ENCODE measurements at regions not wholly inside any gene's neighbourhood (a gene's known extent, or its start where the extent isn't known, plus 50 kb on each side); places are given as distances from the start of the nearest gene placed in this dataset.
A peak's percentile ranks its signal among the peaks of the same experiment; 100 is the strongest.

DNA sequence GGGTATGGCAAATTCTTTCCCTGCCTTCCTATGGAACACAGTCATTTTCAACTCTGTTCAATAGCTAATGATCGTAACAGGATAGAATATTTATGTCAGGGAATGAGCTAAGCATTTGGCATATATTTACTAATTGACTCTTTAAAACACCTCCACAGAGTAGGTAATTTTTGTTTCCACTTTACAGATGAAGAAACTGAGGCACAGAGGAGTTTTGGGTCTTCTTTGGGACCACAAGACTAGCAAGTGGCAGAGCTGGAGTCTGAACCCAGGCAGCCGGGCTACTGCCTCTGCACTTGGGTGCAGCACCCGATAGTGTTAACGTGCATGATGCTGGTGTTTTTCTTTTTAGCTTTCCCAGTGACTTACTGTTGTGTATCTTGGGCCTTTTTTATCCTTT is 384.0 kb downstream of the SFMBT2 start:
- Histone ChIP-seq H3K4me3 (no peak overlapping the region), H3K27me3 (no peaks in the 10 kb centered on the region), H3K27ac (no peak overlapping the region), H3K4me1 (no peaks in the 10 kb centered on the region), H3K36me3 (no peaks in the 10 kb centered on the region), H3K9me3 (no peaks in the 10 kb centered on the region)
- TF ChIP-seq, protein P1, sequence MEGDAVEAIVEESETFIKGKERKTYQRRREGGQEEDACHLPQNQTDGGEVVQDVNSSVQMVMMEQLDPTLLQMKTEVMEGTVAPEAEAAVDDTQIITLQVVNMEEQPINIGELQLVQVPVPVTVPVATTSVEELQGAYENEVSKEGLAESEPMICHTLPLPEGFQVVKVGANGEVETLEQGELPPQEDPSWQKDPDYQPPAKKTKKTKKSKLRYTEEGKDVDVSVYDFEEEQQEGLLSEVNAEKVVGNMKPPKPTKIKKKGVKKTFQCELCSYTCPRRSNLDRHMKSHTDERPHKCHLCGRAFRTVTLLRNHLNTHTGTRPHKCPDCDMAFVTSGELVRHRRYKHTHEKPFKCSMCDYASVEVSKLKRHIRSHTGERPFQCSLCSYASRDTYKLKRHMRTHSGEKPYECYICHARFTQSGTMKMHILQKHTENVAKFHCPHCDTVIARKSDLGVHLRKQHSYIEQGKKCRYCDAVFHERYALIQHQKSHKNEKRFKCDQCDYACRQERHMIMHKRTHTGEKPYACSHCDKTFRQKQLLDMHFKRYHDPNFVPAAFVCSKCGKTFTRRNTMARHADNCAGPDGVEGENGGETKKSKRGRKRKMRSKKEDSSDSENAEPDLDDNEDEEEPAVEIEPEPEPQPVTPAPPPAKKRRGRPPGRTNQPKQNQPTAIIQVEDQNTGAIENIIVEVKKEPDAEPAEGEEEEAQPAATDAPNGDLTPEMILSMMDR (IDR thresholded peaks at IDR 0.05) = no peak
- intact Hi-C loops (cut with DNase I) = no loop called here
- DNase-seq = no peak
- no peak for ATAC-seq

DNA sequence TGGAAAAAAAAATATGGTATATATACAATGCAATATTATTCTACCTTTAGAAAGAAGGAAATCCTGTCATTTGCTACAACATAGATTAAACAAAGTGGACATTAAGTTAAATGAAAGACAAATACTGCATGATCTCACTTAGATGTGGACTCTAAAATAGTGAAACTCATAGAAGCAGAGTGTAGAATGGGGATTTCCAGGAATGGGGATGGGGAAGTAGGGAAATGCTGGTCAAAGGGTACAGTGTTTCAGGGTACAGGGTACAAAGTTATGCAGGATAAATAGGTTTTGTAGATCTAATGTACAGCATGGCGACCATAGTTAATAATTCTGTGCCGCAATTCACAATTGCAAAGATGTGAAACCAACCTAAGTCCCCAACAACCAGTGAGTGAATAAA is 385.5 kb downstream of the SFMBT2 start:
- TF ChIP-seq, protein P1 (IDR thresholded peaks at IDR 0.05) = no peak
- Histone ChIP-seq H3K4me3 (no peak overlapping the region), H3K9me3 (no peaks in the 10 kb centered on the region), H3K27ac (no peak overlapping the region), H3K36me3 (no peaks in the 10 kb centered on the region), H3K27me3 (no peaks in the 10 kb centered on the region), H3K4me1 (no peaks in the 10 kb centered on the region)
- intact Hi-C loops (cut with DNase I) = no loop called here
- ATAC-seq = peak; percentile 73
- DNase-seq = no peak

DNA sequence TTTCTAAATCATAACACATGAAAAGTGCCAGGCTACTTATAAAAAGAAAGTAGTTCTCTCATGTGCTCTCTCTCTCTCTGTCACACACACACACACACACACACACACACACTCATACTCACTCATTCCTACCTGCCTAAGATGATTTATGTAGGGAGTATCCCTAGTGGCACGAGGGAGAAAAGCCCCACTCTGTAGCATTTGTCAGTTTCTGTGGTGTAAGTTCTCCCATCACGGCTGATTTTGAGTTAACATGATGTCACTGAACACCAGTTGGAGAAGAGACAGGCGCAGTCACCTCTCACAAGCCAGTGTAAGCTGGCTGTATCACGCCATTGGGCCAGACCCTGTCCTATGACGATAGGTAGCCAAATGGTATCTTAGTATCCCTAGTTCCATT is 395.4 kb downstream of the SFMBT2 start:
- intact Hi-C loops (cut with DNase I) = no loop called here
- TF ChIP-seq, protein P1 (IDR thresholded peaks at IDR 0.05) = no peak
- ATAC-seq = no peak

DNA sequence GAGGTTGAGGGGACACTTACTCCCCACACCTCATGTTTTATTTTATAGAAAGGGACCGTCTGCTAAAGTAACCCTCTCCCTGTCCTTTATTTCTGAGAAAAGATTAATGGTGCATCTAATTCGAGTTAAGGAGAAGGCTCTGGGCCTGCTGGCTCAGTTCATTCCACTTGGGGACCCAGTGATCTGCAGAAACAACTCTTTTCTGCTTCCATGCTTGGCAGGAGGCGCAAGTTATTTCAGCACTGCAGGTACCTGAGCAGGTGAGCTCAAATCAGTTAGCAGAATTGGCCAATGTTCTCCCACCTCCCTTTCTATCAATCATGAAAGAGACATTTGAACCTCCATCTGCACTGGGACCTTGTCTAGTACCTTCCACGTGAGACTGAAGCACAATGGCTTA is 396.1 kb downstream of the SFMBT2 start:
- Histone ChIP-seq H3K4me3 (no peak overlapping the region), H3K4me1 (no peaks in the 10 kb centered on the region), H3K36me3 (no peaks in the 10 kb centered on the region), H3K27me3 (no peaks in the 10 kb centered on the region), H3K27ac (no peak overlapping the region), H3K9me3 (no peaks in the 10 kb centered on the region)
- no peak for ATAC-seq
- TF ChIP-seq, protein P1 (IDR thresholded peaks at IDR 0.05) = no peak
- intact Hi-C loops (cut with DNase I) = no loop called here
- DNase-seq = no peak

More for the DNA sequence above, 395.4 kb downstream of the SFMBT2 start:
- H3K4me1 ChIP-seq = no peaks in the 10 kb centered on the region
- H3K9me3 ChIP-seq = no peaks in the 10 kb centered on the region
- H3K27me3 ChIP-seq = no peaks in the 10 kb centered on the region
- H3K36me3 ChIP-seq = no peaks in the 10 kb centered on the region
- no peak for DNase-seq
- H3K4me3 ChIP-seq = no peak overlapping the region
- no peak overlapping the region for H3K27ac ChIP-seq

DNA sequence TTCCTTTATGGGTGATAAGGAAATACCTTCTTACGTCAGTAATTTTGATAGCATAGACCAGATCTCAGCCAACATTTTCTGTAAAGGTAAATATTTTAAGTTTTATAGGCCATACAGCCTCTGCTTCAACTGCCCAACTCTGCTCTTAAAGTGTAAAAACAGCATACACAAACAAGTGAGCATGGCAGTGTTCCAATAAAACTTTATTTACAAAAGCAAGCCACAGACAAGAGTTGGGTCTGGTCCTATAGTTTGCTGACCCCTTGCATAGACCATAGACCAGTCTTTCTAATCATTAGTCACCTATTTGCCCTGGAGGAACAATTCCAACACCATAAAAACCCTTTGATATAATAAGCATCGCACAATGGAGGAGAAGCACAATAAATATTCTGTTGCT is 398.8 kb downstream of the SFMBT2 start:
- DNase-seq = no peak
- Histone ChIP-seq H3K27ac (no peak overlapping the region), H3K4me1 (no peaks in the 10 kb centered on the region), H3K9me3 (no peaks in the 10 kb centered on the region), H3K27me3 (no peaks in the 10 kb centered on the region), H3K4me3 (no peak overlapping the region), H3K36me3 (no peaks in the 10 kb centered on the region)
- intact Hi-C loops (cut with DNase I) = no loop called here
- TF ChIP-seq, protein P1 (IDR thresholded peaks at IDR 0.05) = no peak
- ATAC-seq = no peak

DNA sequence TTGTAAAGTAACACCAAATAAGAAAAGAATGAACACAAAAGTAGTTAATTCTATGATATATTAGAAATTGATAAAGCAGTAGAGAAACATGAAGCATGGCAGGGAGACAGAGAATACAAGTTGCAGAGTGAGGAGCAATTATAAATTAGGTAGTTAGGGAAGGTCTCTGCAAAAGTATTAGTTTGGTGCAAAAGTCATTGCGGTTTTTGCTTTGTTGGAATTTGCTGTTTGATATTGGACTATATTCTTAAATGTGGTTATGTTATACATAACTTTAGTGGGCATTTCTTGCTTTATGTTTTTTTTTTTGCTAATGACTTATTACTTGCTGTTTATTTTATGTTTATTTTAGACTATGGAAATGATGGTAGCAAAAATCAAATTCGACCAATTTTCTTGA is 402.2 kb downstream of the SFMBT2 start:
- Histone ChIP-seq H3K36me3 (no peaks in the 10 kb centered on the region), H3K9me3 (no peaks in the 10 kb centered on the region), H3K4me3 (no peak overlapping the region), H3K4me1 (no peaks in the 10 kb centered on the region), H3K27me3 (no peaks in the 10 kb centered on the region), H3K27ac (no peak overlapping the region)
- ATAC-seq = no peak
- intact Hi-C loops (cut with DNase I) = no loop called here
- TF ChIP-seq, protein P1 (IDR thresholded peaks at IDR 0.05) = no peak
- no peak for DNase-seq
